Mammary epithelial cell (primary cell): ENCODE measurements at regions not wholly inside any gene's neighbourhood (a gene's known extent, or its start where the extent isn't known, plus 50 kb on each side); places are given as distances from the start of the nearest gene placed in this dataset.

Experiments used
- CTCF ChIP-seq, 2 donors: IDR thresholded peaks in 1 of 2; conservative IDR thresholded peaks in 1 of 2; 2 replicates each; pipeline ENCODE4 v1.5.1; 2011 to 2012; ENCODE audit warnings: inconsistent platforms in 2 of 2, low read length in 2 of 2, mild to moderate bottlenecking in 2 of 2, control low read depth in 1 of 2, low read depth in 1 of 2; ENCODE audit not compliant: insufficient read depth in 1 of 2; ENCODE audit errors: extremely low read depth in 1 of 2
- EZH2 ChIP-seq: IDR thresholded peaks from 2 replicates; pipeline ENCODE4 v1.6.1; 2012; ENCODE audit warnings: low read length, inconsistent platforms, borderline replicate concordance

- TF ChIP-seq CTCF (conservative IDR thresholded peaks at IDR 0.05 in 1 of 2, IDR thresholded peaks at IDR 0.05 in 1 of 2; ENCODE audit: extremely low read depth in 1 of 2, insufficient read depth in 1 of 2, low read depth in 1 of 2, low read length in 2 of 2) (no peak), EZH2 (no peak)
Measured at GRCh38 chr6:112752791-112753190, 405.7 kb downstream of the RFPL4B start.
